ENCODE measurements at regions not wholly inside any gene's neighbourhood (a gene's known extent, or its start where the extent isn't known, plus 50 kb on each side); places are given as distances from the start of the nearest gene placed in this dataset.

DNA sequence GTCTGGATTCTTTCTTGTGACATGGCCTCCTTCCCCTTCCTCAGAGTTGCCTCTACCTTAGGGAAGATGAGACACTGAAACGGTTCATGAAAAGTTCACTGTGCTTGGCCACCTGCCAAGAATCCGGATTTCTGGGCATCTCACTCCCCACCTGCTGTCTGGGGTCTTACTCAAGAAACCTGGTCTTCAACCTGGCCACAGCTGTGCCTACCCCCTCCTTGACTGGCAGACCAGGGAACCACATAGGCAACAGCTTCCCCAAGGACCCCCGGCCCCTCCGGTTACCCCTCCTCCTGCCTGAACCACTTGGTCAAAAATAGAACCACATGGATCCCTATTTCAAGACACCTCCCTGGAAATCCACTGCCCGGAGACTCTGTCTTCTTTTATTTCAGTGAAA lies 58.7 kb upstream of the NANOS1 start:
- Histone ChIP-seq H3F3A (ENCODE audit: insufficient read depth) (no peaks in the 10 kb centered on the region), H3K9me2 (replicated peaks; ENCODE audit: insufficient read depth, low read length) (no peaks in the 10 kb centered on the region), H3K4me3 (ENCODE audit: insufficient read depth, low read length, poor library complexity, severe bottlenecking) (no peak overlapping the region), H3K27ac (ENCODE audit: low read depth, low read length) (no peak overlapping the region), H3K9me3 (ENCODE audit: insufficient read depth, low read length) (no peaks in the 10 kb centered on the region), H3K36me3 (ENCODE audit: low read length) (no peaks in the 10 kb centered on the region), H2AFZ (ENCODE audit: low read depth, low read length, severe bottlenecking) (no peak overlapping the region), H3K79me2 (ENCODE audit: insufficient read depth, low read length) (no peaks in the 10 kb centered on the region), H3K9ac (ENCODE audit: low read length) (no peak overlapping the region), H4K20me1 (ENCODE audit: low read depth, low read length) (no peaks in the 10 kb centered on the region), H3K27me3 (ENCODE audit: low read length) (0 out of 2 replicates have a peak, but pooled peaks cover 3% of the 10 kb centered on the region), H3K4me2 (ENCODE audit: low read depth, low read length, poor library complexity, severe bottlenecking) (no peak overlapping the region)
- TF ChIP-seq EZH2phosphoT487 (conservative IDR thresholded peaks at IDR 0.05; ENCODE audit: low read length), result no peak
- TF ChIP-seq, protein P1, sequence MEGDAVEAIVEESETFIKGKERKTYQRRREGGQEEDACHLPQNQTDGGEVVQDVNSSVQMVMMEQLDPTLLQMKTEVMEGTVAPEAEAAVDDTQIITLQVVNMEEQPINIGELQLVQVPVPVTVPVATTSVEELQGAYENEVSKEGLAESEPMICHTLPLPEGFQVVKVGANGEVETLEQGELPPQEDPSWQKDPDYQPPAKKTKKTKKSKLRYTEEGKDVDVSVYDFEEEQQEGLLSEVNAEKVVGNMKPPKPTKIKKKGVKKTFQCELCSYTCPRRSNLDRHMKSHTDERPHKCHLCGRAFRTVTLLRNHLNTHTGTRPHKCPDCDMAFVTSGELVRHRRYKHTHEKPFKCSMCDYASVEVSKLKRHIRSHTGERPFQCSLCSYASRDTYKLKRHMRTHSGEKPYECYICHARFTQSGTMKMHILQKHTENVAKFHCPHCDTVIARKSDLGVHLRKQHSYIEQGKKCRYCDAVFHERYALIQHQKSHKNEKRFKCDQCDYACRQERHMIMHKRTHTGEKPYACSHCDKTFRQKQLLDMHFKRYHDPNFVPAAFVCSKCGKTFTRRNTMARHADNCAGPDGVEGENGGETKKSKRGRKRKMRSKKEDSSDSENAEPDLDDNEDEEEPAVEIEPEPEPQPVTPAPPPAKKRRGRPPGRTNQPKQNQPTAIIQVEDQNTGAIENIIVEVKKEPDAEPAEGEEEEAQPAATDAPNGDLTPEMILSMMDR (IDR thresholded peaks at IDR 0.05; ENCODE audit: insufficient read depth, low read length, poor library complexity, severe bottlenecking), result no peak

DNA sequence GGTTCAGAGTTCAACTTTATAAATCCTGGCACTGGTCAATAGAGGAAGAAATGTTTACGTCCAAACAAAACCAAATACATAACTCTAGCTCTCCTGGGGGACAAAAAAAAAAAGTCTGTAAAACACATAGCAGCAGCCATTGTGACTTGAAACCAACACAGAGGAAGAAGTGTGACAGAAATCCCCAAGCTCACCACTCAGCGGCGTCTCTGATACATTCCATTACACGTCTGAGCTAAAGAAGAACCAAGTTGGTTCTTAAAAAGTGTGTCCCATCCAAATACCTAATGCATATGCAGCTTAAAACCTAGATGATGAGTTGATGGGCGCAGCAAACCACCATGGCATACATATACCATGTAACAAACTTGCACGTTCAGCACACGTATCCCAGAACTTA lies 58.3 kb upstream of the NANOS1 start:
- Histone ChIP-seq H3K79me2 (ENCODE audit: insufficient read depth, low read length) (no peaks in the 10 kb centered on the region), H3K4me2 (ENCODE audit: low read depth, low read length, poor library complexity, severe bottlenecking) (no peak overlapping the region), H3K27ac (ENCODE audit: low read depth, low read length) (no peak overlapping the region), H3K36me3 (ENCODE audit: low read length) (no peaks in the 10 kb centered on the region), H4K20me1 (ENCODE audit: low read depth, low read length) (no peaks in the 10 kb centered on the region), H2AFZ (ENCODE audit: low read depth, low read length, severe bottlenecking) (no peak overlapping the region), H3K9me3 (ENCODE audit: insufficient read depth, low read length) (no peaks in the 10 kb centered on the region), H3K4me3 (ENCODE audit: insufficient read depth, low read length, poor library complexity, severe bottlenecking) (no peak overlapping the region), H3K27me3 (ENCODE audit: low read length) (0 out of 2 replicates have a peak, but pooled peaks cover 3% of the 10 kb centered on the region), H3F3A (ENCODE audit: insufficient read depth) (no peaks in the 10 kb centered on the region), H3K9me2 (replicated peaks; ENCODE audit: insufficient read depth, low read length) (no peaks in the 10 kb centered on the region), H3K9ac (ENCODE audit: low read length) (no peak overlapping the region)
- no peak for TF ChIP-seq EZH2phosphoT487 (conservative IDR thresholded peaks at IDR 0.05; ENCODE audit: low read length)
- TF ChIP-seq, protein P1 (IDR thresholded peaks at IDR 0.05; ENCODE audit: insufficient read depth, low read length, poor library complexity, severe bottlenecking), result no peak

DNA sequence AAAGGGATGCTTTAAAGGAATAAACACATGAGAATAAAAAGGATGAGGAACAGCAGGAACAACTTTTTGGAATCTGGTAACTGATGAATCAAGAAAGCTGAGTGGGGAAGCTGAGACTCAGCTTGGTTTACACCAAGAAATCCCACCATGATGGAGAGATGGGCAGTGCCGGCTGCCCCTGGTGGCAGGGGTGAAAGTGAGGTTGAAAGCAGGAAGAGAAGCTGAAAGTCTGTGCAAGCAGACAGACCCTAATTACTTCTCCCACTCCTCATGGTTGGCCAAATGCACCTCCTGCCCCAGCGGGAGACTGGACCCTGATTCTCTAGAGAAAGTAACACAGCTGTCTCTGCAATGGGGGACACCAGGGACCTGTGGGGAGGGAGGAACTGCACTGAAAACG lies 57.6 kb upstream of the NANOS1 start:
- Histone ChIP-seq H3K9ac (ENCODE audit: low read length) (no peak overlapping the region), H3K4me2 (ENCODE audit: low read depth, low read length, poor library complexity, severe bottlenecking) (no peak overlapping the region), H3K27ac (ENCODE audit: low read depth, low read length) (no peak overlapping the region), H3K9me2 (replicated peaks; ENCODE audit: insufficient read depth, low read length) (no peaks in the 10 kb centered on the region), H4K20me1 (ENCODE audit: low read depth, low read length) (no peaks in the 10 kb centered on the region), H3F3A (ENCODE audit: insufficient read depth) (no peaks in the 10 kb centered on the region), H2AFZ (ENCODE audit: low read depth, low read length, severe bottlenecking) (no peak overlapping the region), H3K4me3 (ENCODE audit: insufficient read depth, low read length, poor library complexity, severe bottlenecking) (no peak overlapping the region), H3K79me2 (ENCODE audit: insufficient read depth, low read length) (no peaks in the 10 kb centered on the region), H3K27me3 (ENCODE audit: low read length) (0 out of 2 replicates have a peak, but pooled peaks cover 3% of the 10 kb centered on the region), H3K9me3 (ENCODE audit: insufficient read depth, low read length) (no peaks in the 10 kb centered on the region), H3K36me3 (ENCODE audit: low read length) (no peaks in the 10 kb centered on the region)
- no peak for TF ChIP-seq EZH2phosphoT487 (conservative IDR thresholded peaks at IDR 0.05; ENCODE audit: low read length)
- TF ChIP-seq, protein P1 (IDR thresholded peaks at IDR 0.05; ENCODE audit: insufficient read depth, low read length, poor library complexity, severe bottlenecking), result no peak

Measured in SU-DHL-6 (cell line).